ENCODE measurements at regions not wholly inside any gene's neighbourhood (a gene's known extent, or its start where the extent isn't known, plus 50 kb on each side); places are given as distances from the start of the nearest gene placed in this dataset.

GRCh38 chrX:39741904-39742303 is 355.9 kb downstream of the BCOR start:
- TF ChIP-seq CTCF (IDR thresholded peaks at IDR 0.05), result no peak
- TF ChIP-seq POLR2A (IDR thresholded peaks at IDR 0.05), result no peak
- TF ChIP-seq EP300 (IDR thresholded peaks at IDR 0.05), result no peak
- TF ChIP-seq POLR2AphosphoS5 (IDR thresholded peaks at IDR 0.05), result no peak
